WTC11 (cell line): ENCODE measurements at regions not wholly inside any gene's neighbourhood (a gene's known extent, or its start where the extent isn't known, plus 50 kb on each side); places are given as distances from the start of the nearest gene placed in this dataset.

Experiments used
- ATAC-seq: fragments of 200-7000 bp; cut with Tn5 transposase; 2 replicates; pipeline ENCODE4 v1.10.0; 2021; ENCODE audit warnings: mild to moderate bottlenecking, moderate library complexity
- CTCF ChIA-PET: fragments of 300-600 bp; sonication (Branson Sonifier 250); formaldehyde crosslinking; loops from one replicate; lab custom pipeline; 2021; ENCODE audit warnings: antibody characterized with exemption; lab: Charles Lee
- POLR2A ChIA-PET: fragments of 350-600 bp; sonication (Branson Sonifier 250); formaldehyde crosslinking; loops from one replicate; lab custom pipeline; 2021; ENCODE audit warnings: antibody characterized with exemption; lab: Charles Lee
- DNase-seq: peaks from one replicate; pipeline ENCODE4 v3.0.0; 2021; ENCODE audit warnings: low spot score
- H3K27ac Mint-ChIP-seq: 2 replicates; pipeline ENCODE4 v1.8.0; 2021; ENCODE audit warnings: mixed read lengths
- H3K27me3 Mint-ChIP-seq: 2 replicates; pipeline ENCODE4 v1.8.0; 2021; ENCODE audit warnings: low read depth, mild to moderate bottlenecking, moderate library complexity, mixed read lengths
- H3K36me3 Mint-ChIP-seq: 2 replicates; pipeline ENCODE4 v1.8.0; 2021; ENCODE audit warnings: mixed read lengths
- H3K4me1 Mint-ChIP-seq: 2 replicates; pipeline ENCODE4 v1.8.0; 2022; ENCODE audit warnings: mixed read lengths
- H3K4me3 Mint-ChIP-seq: 2 replicates; pipeline ENCODE4 v1.8.0; 2021; ENCODE audit warnings: mild to moderate bottlenecking, moderate library complexity, mixed read lengths
- H3K9me3 Mint-ChIP-seq: 2 replicates; pipeline ENCODE4 v1.8.0; 2021; ENCODE audit warnings: mixed read lengths
- CBFB ChIP-seq: sonication (generic); formaldehyde crosslinking; IDR thresholded peaks from 2 replicates; pipeline ENCODE4 v1.8.1; 2022; ENCODE audit warnings: mild to moderate bottlenecking, low read depth, missing genetic modification reagents
- ESRRA ChIP-seq: sonication (generic); formaldehyde crosslinking; IDR thresholded peaks from 2 replicates; pipeline ENCODE4 v1.8.1; 2022; ENCODE audit warnings: mild to moderate bottlenecking, missing genetic modification reagents, borderline replicate concordance
- FOXP1 ChIP-seq: sonication (generic); formaldehyde crosslinking; IDR thresholded peaks from 2 replicates; pipeline ENCODE4 v1.8.0; 2022; ENCODE audit warnings: missing genetic modification reagents, mild to moderate bottlenecking, moderate library complexity, borderline replicate concordance
- MYBL2 ChIP-seq: sonication (generic); formaldehyde crosslinking; IDR thresholded peaks from 2 replicates; pipeline ENCODE4 v1.8.1; 2023; ENCODE audit warnings: mild to moderate bottlenecking, moderate library complexity, missing genetic modification reagents
- NR1H2 ChIP-seq: sonication (generic); formaldehyde crosslinking; IDR thresholded peaks from 2 replicates; pipeline ENCODE4 v1.9.0; 2021; ENCODE audit warnings: mild to moderate bottlenecking, moderate library complexity, missing genetic modification reagents
- NR2C2 ChIP-seq: sonication (generic); formaldehyde crosslinking; IDR thresholded peaks from 2 replicates; pipeline ENCODE4 v1.8.0; 2022; ENCODE audit warnings: mild to moderate bottlenecking, missing genetic modification reagents
- NR3C1 ChIP-seq: sonication (generic); formaldehyde crosslinking; conservative IDR thresholded peaks from 2 replicates; pipeline ENCODE4 v1.8.1; 2023; ENCODE audit warnings: low read depth, mild to moderate bottlenecking, missing genetic modification reagents
- OVOL2 ChIP-seq: fragments of 250-450 bp; sonication (Bioruptor Pico); IDR thresholded peaks from 2 replicates; pipeline ENCODE4 v1.9.0; 2021; ENCODE audit warnings: mild to moderate bottlenecking, borderline replicate concordance
- SOX15 ChIP-seq: fragments of 250-450 bp; sonication (Bioruptor Pico); IDR thresholded peaks from 2 replicates; pipeline ENCODE4 v1.9.0; 2021; ENCODE audit warnings: mild to moderate bottlenecking
- TP53 ChIP-seq: sonication (generic); formaldehyde crosslinking; IDR thresholded peaks from 2 replicates; pipeline ENCODE4 v1.8.1; 2023; ENCODE audit warnings: mild to moderate bottlenecking, missing genetic modification reagents
- ZNF138 ChIP-seq: sonication (generic); formaldehyde crosslinking; conservative IDR thresholded peaks from 2 replicates; pipeline ENCODE4 v1.8.1; 2022; ENCODE audit warnings: mild to moderate bottlenecking, moderate library complexity, missing genetic modification reagents
- TF ChIP-seq, protein P1 (sequence below): sonication (generic); formaldehyde crosslinking; IDR thresholded peaks from 2 replicates; pipeline ENCODE4 v1.8.1; 2022; ENCODE audit warnings: mild to moderate bottlenecking, moderate library complexity, missing genetic modification reagents
- TF ChIP-seq, protein P2 (sequence below): fragments of 200-600 bp; IDR thresholded peaks from 2 replicates; pipeline ENCODE4 v1.8.0; 2022; ENCODE audit warnings: antibody characterized with exemption
- TF ChIP-seq, protein P3 (sequence below): sonication (generic); formaldehyde crosslinking; IDR thresholded peaks from 2 replicates; pipeline ENCODE4 v1.8.1; 2023; ENCODE audit warnings: mild to moderate bottlenecking, missing genetic modification reagents, borderline replicate concordance
- TF ChIP-seq, protein P4 (sequence below): sonication (generic); formaldehyde crosslinking; IDR thresholded peaks from 2 replicates; pipeline ENCODE4 v1.8.0; 2022; ENCODE audit warnings: mild to moderate bottlenecking, missing genetic modification reagents
- TF ChIP-seq, protein P5 (sequence below): fragments of 250-450 bp; sonication (Bioruptor Pico); IDR thresholded peaks from 2 replicates; pipeline ENCODE4 v1.9.0; 2021; ENCODE audit warnings: mild to moderate bottlenecking
- TF ChIP-seq, protein P6 (sequence below): sonication (generic); formaldehyde crosslinking; IDR thresholded peaks from 2 replicates; pipeline ENCODE4 v1.8.1; 2023; ENCODE audit warnings: mild to moderate bottlenecking, missing genetic modification reagents, moderate library complexity
- TF ChIP-seq, protein P7 (sequence below): sonication (generic); formaldehyde crosslinking; IDR thresholded peaks from 2 replicates; pipeline ENCODE4 v1.8.1; 2023; ENCODE audit warnings: mild to moderate bottlenecking, missing genetic modification reagents

DNA sequence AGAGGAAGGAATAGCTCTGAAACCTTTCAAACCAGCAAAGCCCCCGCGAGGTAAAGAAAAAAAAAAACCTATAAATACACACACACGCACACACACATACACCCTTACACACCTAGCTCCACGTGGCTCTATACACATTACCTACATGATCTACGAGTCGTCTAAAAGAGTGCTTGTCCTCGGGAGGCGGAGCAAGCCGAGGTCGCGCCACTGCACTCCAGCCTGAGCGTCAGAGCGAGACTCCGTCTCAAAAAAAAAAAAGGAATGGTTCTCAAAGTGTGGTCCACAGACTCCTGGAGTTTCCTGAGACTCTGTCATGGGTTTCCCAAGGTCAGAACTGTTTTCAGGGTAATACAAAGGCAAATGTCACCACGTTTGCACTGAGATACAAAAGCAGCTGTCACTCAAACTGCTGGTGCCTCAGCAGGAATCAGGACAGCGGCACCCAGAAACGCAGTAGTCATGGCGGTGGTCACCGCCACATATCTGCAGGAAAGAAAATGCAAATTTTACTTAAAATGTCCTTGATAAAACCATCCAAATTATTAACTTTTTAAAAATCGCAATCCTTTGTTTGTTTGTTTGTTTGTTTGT, 130.0 kb upstream of the GPC1 start (continued):
- TF ChIP-seq, protein P1, sequence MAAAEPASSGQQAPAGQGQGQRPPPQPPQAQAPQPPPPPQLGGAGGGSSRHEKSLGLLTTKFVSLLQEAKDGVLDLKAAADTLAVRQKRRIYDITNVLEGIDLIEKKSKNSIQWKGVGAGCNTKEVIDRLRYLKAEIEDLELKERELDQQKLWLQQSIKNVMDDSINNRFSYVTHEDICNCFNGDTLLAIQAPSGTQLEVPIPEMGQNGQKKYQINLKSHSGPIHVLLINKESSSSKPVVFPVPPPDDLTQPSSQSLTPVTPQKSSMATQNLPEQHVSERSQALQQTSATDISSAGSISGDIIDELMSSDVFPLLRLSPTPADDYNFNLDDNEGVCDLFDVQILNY (CRISPR knock-in tag), result no peak
- no peak for TF ChIP-seq OVOL2 (CRISPR knock-in tag)
- TF ChIP-seq MYBL2 (CRISPR knock-in tag), result no peak
- no peak for TF ChIP-seq CBFB
- no peak for TF ChIP-seq NR3C1 (CRISPR knock-in tag)
- TF ChIP-seq, protein P2, sequence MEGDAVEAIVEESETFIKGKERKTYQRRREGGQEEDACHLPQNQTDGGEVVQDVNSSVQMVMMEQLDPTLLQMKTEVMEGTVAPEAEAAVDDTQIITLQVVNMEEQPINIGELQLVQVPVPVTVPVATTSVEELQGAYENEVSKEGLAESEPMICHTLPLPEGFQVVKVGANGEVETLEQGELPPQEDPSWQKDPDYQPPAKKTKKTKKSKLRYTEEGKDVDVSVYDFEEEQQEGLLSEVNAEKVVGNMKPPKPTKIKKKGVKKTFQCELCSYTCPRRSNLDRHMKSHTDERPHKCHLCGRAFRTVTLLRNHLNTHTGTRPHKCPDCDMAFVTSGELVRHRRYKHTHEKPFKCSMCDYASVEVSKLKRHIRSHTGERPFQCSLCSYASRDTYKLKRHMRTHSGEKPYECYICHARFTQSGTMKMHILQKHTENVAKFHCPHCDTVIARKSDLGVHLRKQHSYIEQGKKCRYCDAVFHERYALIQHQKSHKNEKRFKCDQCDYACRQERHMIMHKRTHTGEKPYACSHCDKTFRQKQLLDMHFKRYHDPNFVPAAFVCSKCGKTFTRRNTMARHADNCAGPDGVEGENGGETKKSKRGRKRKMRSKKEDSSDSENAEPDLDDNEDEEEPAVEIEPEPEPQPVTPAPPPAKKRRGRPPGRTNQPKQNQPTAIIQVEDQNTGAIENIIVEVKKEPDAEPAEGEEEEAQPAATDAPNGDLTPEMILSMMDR, result no peak
- TF ChIP-seq NR1H2 (CRISPR knock-in tag), result no peak
- no peak for TF ChIP-seq ESRRA
- TF ChIP-seq, protein P3, sequence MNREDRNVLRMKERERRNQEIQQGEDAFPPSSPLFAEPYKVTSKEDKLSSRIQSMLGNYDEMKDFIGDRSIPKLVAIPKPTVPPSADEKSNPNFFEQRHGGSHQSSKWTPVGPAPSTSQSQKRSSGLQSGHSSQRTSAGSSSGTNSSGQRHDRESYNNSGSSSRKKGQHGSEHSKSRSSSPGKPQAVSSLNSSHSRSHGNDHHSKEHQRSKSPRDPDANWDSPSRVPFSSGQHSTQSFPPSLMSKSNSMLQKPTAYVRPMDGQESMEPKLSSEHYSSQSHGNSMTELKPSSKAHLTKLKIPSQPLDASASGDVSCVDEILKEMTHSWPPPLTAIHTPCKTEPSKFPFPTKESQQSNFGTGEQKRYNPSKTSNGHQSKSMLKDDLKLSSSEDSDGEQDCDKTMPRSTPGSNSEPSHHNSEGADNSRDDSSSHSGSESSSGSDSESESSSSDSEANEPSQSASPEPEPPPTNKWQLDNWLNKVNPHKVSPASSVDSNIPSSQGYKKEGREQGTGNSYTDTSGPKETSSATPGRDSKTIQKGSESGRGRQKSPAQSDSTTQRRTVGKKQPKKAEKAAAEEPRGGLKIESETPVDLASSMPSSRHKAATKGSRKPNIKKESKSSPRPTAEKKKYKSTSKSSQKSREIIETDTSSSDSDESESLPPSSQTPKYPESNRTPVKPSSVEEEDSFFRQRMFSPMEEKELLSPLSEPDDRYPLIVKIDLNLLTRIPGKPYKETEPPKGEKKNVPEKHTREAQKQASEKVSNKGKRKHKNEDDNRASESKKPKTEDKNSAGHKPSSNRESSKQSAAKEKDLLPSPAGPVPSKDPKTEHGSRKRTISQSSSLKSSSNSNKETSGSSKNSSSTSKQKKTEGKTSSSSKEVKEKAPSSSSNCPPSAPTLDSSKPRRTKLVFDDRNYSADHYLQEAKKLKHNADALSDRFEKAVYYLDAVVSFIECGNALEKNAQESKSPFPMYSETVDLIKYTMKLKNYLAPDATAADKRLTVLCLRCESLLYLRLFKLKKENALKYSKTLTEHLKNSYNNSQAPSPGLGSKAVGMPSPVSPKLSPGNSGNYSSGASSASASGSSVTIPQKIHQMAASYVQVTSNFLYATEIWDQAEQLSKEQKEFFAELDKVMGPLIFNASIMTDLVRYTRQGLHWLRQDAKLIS, result no peak
- no peak for TF ChIP-seq TP53 (CRISPR knock-in tag)
- no peak for TF ChIP-seq ZNF138 (CRISPR knock-in tag)
- TF ChIP-seq, protein P4, sequence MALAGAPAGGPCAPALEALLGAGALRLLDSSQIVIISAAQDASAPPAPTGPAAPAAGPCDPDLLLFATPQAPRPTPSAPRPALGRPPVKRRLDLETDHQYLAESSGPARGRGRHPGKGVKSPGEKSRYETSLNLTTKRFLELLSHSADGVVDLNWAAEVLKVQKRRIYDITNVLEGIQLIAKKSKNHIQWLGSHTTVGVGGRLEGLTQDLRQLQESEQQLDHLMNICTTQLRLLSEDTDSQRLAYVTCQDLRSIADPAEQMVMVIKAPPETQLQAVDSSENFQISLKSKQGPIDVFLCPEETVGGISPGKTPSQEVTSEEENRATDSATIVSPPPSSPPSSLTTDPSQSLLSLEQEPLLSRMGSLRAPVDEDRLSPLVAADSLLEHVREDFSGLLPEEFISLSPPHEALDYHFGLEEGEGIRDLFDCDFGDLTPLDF (CRISPR knock-in tag), result no peak
- TF ChIP-seq, protein P5, sequence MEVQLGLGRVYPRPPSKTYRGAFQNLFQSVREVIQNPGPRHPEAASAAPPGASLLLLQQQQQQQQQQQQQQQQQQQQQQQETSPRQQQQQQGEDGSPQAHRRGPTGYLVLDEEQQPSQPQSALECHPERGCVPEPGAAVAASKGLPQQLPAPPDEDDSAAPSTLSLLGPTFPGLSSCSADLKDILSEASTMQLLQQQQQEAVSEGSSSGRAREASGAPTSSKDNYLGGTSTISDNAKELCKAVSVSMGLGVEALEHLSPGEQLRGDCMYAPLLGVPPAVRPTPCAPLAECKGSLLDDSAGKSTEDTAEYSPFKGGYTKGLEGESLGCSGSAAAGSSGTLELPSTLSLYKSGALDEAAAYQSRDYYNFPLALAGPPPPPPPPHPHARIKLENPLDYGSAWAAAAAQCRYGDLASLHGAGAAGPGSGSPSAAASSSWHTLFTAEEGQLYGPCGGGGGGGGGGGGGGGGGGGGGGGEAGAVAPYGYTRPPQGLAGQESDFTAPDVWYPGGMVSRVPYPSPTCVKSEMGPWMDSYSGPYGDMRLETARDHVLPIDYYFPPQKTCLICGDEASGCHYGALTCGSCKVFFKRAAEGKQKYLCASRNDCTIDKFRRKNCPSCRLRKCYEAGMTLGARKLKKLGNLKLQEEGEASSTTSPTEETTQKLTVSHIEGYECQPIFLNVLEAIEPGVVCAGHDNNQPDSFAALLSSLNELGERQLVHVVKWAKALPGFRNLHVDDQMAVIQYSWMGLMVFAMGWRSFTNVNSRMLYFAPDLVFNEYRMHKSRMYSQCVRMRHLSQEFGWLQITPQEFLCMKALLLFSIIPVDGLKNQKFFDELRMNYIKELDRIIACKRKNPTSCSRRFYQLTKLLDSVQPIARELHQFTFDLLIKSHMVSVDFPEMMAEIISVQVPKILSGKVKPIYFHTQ (CRISPR knock-in tag), result no peak
- TF ChIP-seq SOX15 (CRISPR knock-in tag), result no peak
- TF ChIP-seq, protein P6, sequence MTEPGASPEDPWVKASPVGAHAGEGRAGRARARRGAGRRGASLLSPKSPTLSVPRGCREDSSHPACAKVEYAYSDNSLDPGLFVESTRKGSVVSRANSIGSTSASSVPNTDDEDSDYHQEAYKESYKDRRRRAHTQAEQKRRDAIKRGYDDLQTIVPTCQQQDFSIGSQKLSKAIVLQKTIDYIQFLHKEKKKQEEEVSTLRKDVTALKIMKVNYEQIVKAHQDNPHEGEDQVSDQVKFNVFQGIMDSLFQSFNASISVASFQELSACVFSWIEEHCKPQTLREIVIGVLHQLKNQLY (CRISPR knock-in tag), result no peak

DNA sequence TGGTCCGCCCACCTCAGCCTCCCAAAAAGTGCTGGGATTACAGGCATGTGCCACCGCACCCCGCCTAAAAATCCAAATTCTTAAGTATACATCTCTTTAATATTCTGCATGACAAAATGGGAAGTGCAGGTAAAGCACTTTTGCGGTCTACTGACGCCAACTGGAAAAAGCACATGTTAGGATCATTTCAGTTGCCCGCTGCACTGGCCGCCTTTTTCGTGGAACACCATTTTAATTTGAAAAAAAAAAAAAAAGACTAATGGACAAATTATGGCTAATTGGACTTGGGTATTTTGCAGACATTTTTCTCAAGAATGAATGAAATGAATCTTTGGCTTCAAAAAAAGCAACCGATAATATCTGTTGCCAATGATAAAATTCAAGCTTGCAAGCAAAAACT, 129.3 kb upstream of the GPC1 start:
- Mint-ChIP-seq H3K4me3 (no peak overlapping the region), H3K4me1 (peaks cover 4% of the 10 kb centered on the region), H3K36me3 (no peaks in the 10 kb centered on the region), H3K9me3 (no peaks in the 10 kb centered on the region), H3K27me3 (no peaks in the 10 kb centered on the region), H3K27ac (no peak overlapping the region)
- no peak for ATAC-seq
- POLR2A ChIA-PET, result interaction anchor here (0.8 kb wide), 1 partner anchor 132 kb away, joined by 5 read pairs; no protein-coding TSS in a partner anchor
- DNase-seq, result no peak
- CTCF ChIA-PET, result interaction anchor here (1.0 kb wide), 1 partner anchor 73 kb away, joined by 3 read pairs; no protein-coding TSS in a partner anchor
- TF ChIP-seq, protein P7, sequence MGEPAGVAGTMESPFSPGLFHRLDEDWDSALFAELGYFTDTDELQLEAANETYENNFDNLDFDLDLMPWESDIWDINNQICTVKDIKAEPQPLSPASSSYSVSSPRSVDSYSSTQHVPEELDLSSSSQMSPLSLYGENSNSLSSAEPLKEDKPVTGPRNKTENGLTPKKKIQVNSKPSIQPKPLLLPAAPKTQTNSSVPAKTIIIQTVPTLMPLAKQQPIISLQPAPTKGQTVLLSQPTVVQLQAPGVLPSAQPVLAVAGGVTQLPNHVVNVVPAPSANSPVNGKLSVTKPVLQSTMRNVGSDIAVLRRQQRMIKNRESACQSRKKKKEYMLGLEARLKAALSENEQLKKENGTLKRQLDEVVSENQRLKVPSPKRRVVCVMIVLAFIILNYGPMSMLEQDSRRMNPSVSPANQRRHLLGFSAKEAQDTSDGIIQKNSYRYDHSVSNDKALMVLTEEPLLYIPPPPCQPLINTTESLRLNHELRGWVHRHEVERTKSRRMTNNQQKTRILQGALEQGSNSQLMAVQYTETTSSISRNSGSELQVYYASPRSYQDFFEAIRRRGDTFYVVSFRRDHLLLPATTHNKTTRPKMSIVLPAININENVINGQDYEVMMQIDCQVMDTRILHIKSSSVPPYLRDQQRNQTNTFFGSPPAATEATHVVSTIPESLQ (CRISPR knock-in tag), result no peak
- TF ChIP-seq, protein P5 (CRISPR knock-in tag), result no peak
- no peak for TF ChIP-seq FOXP1 (CRISPR knock-in tag)
- TF ChIP-seq NR2C2 (CRISPR knock-in tag), result no peak
